DOHH2 (cell line): ENCODE measurements at regions not wholly inside any gene's neighbourhood (a gene's known extent, or its start where the extent isn't known, plus 50 kb on each side); places are given as distances from the start of the nearest gene placed in this dataset.

Source experiments
- EZH2phosphoT487 ChIP-seq: fragments of 200-600 bp; sonication (generic); IDR thresholded peaks from 2 replicates; pipeline ENCODE4 v1.6.1; 2017; ENCODE audit warnings: borderline replicate concordance, mild to moderate bottlenecking, antibody characterized with exemption, low read length, moderate library complexity, mixed read lengths
- TF ChIP-seq, protein P1 (sequence below): fragments of 200-600 bp; sonication (generic); IDR thresholded peaks from one replicate; pipeline ENCODE4 v1.5.1; 2014; ENCODE audit warnings: antibody characterized with exemption, mild to moderate bottlenecking, low read depth, low read length; ENCODE audit not compliant: poor library complexity, severe bottlenecking

DNA sequence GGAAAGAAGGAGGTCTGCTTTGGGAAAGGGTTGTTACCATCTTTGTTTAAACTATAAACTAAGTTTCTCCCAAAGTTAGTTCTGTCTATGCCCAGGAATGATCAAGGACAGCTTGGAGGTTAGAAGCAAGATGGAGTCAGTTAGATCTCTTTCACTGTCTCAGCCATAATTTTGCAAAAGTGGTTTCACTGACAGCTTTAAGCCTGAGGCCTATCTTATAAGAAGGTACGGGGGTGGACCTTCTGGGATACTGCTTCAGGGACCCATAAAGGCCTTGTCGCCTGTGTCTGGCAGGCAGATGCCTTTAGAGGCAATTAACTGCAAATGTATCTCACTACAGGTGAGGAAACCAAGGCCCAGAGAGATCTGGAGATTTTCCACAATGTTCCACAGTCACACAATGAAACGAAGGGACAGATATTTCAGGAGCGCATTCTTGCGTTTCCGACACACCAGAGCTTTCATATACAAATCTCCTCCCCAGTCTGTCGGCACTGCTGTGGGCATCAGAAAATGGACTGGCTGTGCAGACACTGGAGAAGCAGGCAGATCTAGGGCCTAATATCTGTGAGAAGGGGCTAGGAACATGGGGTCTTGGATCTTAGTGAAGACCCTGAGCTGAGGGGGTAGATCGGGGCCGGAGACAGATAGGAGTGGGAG, 169.5 kb upstream of the SMAD3 start:
- no peak for TF ChIP-seq EZH2phosphoT487
- TF ChIP-seq, protein P1, sequence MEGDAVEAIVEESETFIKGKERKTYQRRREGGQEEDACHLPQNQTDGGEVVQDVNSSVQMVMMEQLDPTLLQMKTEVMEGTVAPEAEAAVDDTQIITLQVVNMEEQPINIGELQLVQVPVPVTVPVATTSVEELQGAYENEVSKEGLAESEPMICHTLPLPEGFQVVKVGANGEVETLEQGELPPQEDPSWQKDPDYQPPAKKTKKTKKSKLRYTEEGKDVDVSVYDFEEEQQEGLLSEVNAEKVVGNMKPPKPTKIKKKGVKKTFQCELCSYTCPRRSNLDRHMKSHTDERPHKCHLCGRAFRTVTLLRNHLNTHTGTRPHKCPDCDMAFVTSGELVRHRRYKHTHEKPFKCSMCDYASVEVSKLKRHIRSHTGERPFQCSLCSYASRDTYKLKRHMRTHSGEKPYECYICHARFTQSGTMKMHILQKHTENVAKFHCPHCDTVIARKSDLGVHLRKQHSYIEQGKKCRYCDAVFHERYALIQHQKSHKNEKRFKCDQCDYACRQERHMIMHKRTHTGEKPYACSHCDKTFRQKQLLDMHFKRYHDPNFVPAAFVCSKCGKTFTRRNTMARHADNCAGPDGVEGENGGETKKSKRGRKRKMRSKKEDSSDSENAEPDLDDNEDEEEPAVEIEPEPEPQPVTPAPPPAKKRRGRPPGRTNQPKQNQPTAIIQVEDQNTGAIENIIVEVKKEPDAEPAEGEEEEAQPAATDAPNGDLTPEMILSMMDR: no peak
